HG03442 (cell line): ENCODE measurements at regions not wholly inside any gene's neighbourhood (a gene's known extent, or its start where the extent isn't known, plus 50 kb on each side); places are given as distances from the start of the nearest gene placed in this dataset.

Source experiments
- ATAC-seq: cut with Tn5 transposase; IDR thresholded peaks from one replicate; pipeline ENCODE4 v1.9.1; 2021; ENCODE audit warnings: mild to moderate bottlenecking, moderate library complexity; ENCODE audit not compliant: unreplicated experiment

GRCh38 chr12:108029051-108029835, 99.8 kb upstream of the WSCD2 start:
- ATAC-seq, result no peak

- no peak for ATAC-seq
These were observed 96.0 kb upstream of the WSCD2 start for GRCh38 chr12:108033090-108033489.

- ATAC-seq, result no peak
These were observed 93.7 kb upstream of the WSCD2 start for GRCh38 chr12:108035372-108035771.

- no peak for ATAC-seq
These were observed 91.1 kb upstream of the WSCD2 start for GRCh38 chr12:108037960-108038359.

- no peak for ATAC-seq
These were observed 89.3 kb upstream of the WSCD2 start for GRCh38 chr12:108039794-108040193.

- ATAC-seq, result no peak
These were observed 88.1 kb upstream of the WSCD2 start for GRCh38 chr12:108040947-108041346.

GRCh38 chr12:108043286-108043685, 85.8 kb upstream of the WSCD2 start:
- ATAC-seq, result no peak

- ATAC-seq, result no peak
These were observed 85.1 kb upstream of the WSCD2 start for GRCh38 chr12:108043750-108044533.

GRCh38 chr12:108046135-108046534, 83.0 kb upstream of the WSCD2 start:
- no peak for ATAC-seq

- ATAC-seq, result no peak
These were observed 82.4 kb upstream of the WSCD2 start for GRCh38 chr12:108046650-108047049.

- ATAC-seq, result no peak
These were observed 82.0 kb upstream of the WSCD2 start for GRCh38 chr12:108047071-108047550.

GRCh38 chr12:108048686-108049085, 80.4 kb upstream of the WSCD2 start:
- ATAC-seq, result no peak

- no peak for ATAC-seq
These were observed 78.4 kb upstream of the WSCD2 start for GRCh38 chr12:108050696-108051095.

GRCh38 chr12:108052260-108052659, 76.8 kb upstream of the WSCD2 start:
- no peak for ATAC-seq

GRCh38 chr12:108053512-108053911, 75.6 kb upstream of the WSCD2 start:
- no peak for ATAC-seq

- no peak for ATAC-seq
These were observed 74.6 kb upstream of the WSCD2 start for GRCh38 chr12:108054496-108054895.

GRCh38 chr12:108055141-108055540, 73.9 kb upstream of the WSCD2 start:
- no peak for ATAC-seq

- no peak for ATAC-seq
These were observed 69.0 kb upstream of the WSCD2 start for GRCh38 chr12:108060067-108060466.

- ATAC-seq, result no peak
These were observed 68.2 kb upstream of the WSCD2 start for GRCh38 chr12:108060903-108061302.

GRCh38 chr12:108063192-108063591, 65.9 kb upstream of the WSCD2 start:
- ATAC-seq, result no peak

GRCh38 chr12:108065069-108065468, 64.0 kb upstream of the WSCD2 start:
- ATAC-seq, result no peak
